Kidney epithelial cell (primary cell): ENCODE measurements at regions not wholly inside any gene's neighbourhood (a gene's known extent, or its start where the extent isn't known, plus 50 kb on each side); places are given as distances from the start of the nearest gene placed in this dataset.

Experiments used
- DNase-seq: peaks from one replicate; pipeline ENCODE4 v3.0.0-alpha.2; 2010; ENCODE audit warnings: low read depth
- H3K27me3 ChIP-seq: 2 replicates; pipeline ENCODE4 v1.6.0; 2011; ENCODE audit warnings: low read length; ENCODE audit not compliant: control insufficient read depth, insufficient read depth
- H3K36me3 ChIP-seq: 2 replicates; pipeline ENCODE4 v1.5.1; 2011; ENCODE audit warnings: low read length; ENCODE audit not compliant: control insufficient read depth, insufficient read depth
- H3K4me3 ChIP-seq: 2 replicates; pipeline ENCODE4 v1.5.1; 2011; ENCODE audit warnings: low read depth, mild to moderate bottlenecking, control low read depth, low read length
- CTCF ChIP-seq: IDR thresholded peaks from 2 replicates; pipeline ENCODE4 v1.5.1; 2011; ENCODE audit warnings: mild to moderate bottlenecking, moderate library complexity, low read length, control low read depth, inconsistent platforms; ENCODE audit not compliant: insufficient read depth, poor library complexity, severe bottlenecking

DNA sequence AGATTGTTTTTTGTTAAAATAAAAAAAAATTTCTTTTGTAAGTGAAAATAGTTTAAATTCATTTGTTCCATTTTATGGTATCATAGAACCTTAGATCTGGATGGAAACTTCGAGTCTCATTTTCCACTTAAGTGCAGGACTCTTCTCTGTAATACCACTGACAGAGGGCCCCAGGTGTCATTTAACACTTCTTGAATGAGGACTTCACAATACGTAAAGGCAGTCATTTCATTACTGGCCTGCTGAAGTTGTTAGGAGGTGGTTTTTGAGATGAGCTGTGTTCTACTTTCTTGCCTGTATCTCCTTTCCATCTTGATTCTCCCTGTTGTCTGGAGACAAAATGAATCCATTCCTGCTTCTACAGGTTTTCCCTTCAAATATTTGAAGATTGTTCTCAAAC is 455.3 kb downstream of the DMRT2 start:
- Histone ChIP-seq H3K36me3 (no peaks in the 10 kb centered on the region), H3K4me3 (no peak overlapping the region), H3K27me3 (no peaks in the 10 kb centered on the region)
- TF ChIP-seq CTCF = no peak
- no peak for DNase-seq

DNA sequence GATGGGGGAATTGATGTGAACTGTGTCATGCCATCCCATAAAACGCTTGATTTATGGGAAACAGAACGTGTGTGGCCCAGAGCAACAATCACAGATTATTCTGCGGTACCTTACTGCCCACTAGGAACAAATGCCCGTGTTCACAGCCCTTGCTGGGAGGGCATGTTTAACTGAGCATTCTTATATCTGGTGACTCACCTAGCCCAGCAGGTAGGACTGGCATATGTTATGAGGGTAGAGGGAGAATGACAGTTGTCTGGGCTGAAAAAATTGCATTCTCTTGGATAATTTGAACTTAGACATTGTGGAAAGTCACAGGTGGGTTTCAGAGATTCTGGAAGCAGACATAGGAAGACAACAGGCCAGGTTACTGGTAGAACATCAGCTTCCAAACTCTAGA is 460.6 kb downstream of the DMRT2 start:
- no peaks in the 10 kb centered on the region for H3K27me3 ChIP-seq
- no peaks in the 10 kb centered on the region for H3K36me3 ChIP-seq
- DNase-seq = no peak
- H3K4me3 ChIP-seq = no peak overlapping the region
- no peak for TF ChIP-seq CTCF

- Histone ChIP-seq H3K27me3 (no peaks in the 10 kb centered on the region), H3K4me3 (no peak overlapping the region), H3K36me3 (no peaks in the 10 kb centered on the region)
- no peak for TF ChIP-seq CTCF
- no peak for DNase-seq
Observed at GRCh38 chr9:1513105-1513504, 462.9 kb downstream of the DMRT2 start.

GRCh38 chr9:1514250-1514649 is 464.1 kb downstream of the DMRT2 start:
- Histone ChIP-seq H3K4me3 (no peak overlapping the region), H3K27me3 (no peaks in the 10 kb centered on the region), H3K36me3 (no peaks in the 10 kb centered on the region)
- DNase-seq = no peak
- TF ChIP-seq CTCF = no peak

DNA sequence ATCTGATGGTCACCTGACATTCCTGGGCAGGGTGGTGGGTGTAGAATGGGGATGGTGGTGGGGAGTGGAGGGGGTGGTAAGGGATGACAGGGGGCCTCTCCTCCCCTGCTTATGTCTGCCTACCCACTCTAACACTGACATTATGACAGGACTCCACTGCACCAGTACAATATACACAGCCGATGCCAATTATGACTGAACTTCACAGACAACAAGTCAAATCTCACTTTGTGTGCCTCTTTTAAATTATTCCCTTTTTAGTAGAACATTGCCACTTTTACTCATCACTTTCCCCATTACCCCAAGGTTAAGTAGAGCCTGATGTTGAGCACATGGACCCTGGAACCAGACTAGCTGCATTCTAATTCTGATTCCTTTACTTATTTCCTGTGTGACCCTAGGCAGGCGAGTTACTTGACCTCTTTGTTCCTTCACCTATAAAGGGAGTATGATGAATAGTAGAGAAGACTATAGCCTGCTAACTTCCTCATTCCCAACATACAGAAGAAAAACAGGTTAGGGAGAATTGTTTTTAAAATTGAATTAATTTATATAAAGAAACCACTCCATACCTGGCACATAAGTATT is 464.7 kb downstream of the DMRT2 start:
- no peak for TF ChIP-seq CTCF

DNA sequence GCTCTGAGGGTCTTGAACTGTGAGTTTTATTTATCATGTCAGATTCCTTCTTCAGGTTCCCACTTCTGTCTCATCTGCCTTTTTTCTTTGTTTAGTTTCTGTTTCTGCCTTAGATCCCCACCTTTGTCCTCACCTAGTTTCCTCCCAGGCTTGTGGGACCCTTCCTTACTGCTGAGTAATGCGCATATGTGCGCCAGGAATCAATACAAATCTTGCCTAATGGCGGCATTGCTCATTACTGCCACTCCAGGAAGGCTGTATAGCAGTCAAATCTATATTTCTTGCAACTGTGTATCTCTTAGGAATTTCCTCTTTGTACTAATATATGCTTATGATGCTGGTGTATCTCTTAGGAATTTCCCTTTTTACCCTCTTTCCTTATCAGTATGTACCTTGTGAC is 465.4 kb downstream of the DMRT2 start:
- TF ChIP-seq CTCF = no peak
- DNase-seq = no peak
- Histone ChIP-seq H3K27me3 (no peaks in the 10 kb centered on the region), H3K36me3 (no peaks in the 10 kb centered on the region), H3K4me3 (no peak overlapping the region)

More for the DNA sequence above, 464.7 kb downstream of the DMRT2 start:
- H3K27me3 ChIP-seq = no peaks in the 10 kb centered on the region
- DNase-seq = no peak
- no peak overlapping the region for H3K4me3 ChIP-seq
- no peaks in the 10 kb centered on the region for H3K36me3 ChIP-seq
